HG02623 (cell line): ENCODE measurements at regions not wholly inside any gene's neighbourhood (a gene's known extent, or its start where the extent isn't known, plus 50 kb on each side); places are given as distances from the start of the nearest gene placed in this dataset.

Source experiments
- ATAC-seq: cut with Tn5 transposase; IDR thresholded peaks from one replicate; pipeline ENCODE4 v1.9.1; 2021; ENCODE audit warnings: moderate library complexity; ENCODE audit not compliant: unreplicated experiment

- ATAC-seq = no peak
These were observed 320.2 kb downstream of the CDC14C start for GRCh38 chr7:49244543-49244942.

GRCh38 chr7:49245062-49245461 lies 320.7 kb downstream of the CDC14C start:
- no peak for ATAC-seq

GRCh38 chr7:49247759-49248158 lies 323.4 kb downstream of the CDC14C start:
- no peak for ATAC-seq

- no peak for ATAC-seq
These were observed 330.7 kb downstream of the CDC14C start for GRCh38 chr7:49255054-49255453.

GRCh38 chr7:49260538-49260937 lies 336.2 kb downstream of the CDC14C start:
- ATAC-seq = no peak

GRCh38 chr7:49261928-49262327 lies 337.6 kb downstream of the CDC14C start:
- ATAC-seq = no peak

GRCh38 chr7:49264530-49264929 lies 340.2 kb downstream of the CDC14C start:
- ATAC-seq = no peak

- ATAC-seq = no peak
These were observed 349.6 kb downstream of the CDC14C start for GRCh38 chr7:49273897-49274296.

- ATAC-seq = no peak
These were observed 355.5 kb downstream of the CDC14C start for GRCh38 chr7:49279891-49280290.

GRCh38 chr7:49287653-49288052 lies 363.3 kb downstream of the CDC14C start:
- no peak for ATAC-seq

- ATAC-seq = no peak
These were observed 370.3 kb downstream of the CDC14C start for GRCh38 chr7:49294611-49295010.

GRCh38 chr7:49295146-49295545 lies 370.8 kb downstream of the CDC14C start:
- ATAC-seq = no peak

GRCh38 chr7:49297958-49298357 lies 373.6 kb downstream of the CDC14C start:
- ATAC-seq = no peak

- ATAC-seq = no peak
These were observed 384.4 kb downstream of the CDC14C start for GRCh38 chr7:49308787-49309186.

- no peak for ATAC-seq
These were observed 395.7 kb downstream of the CDC14C start for GRCh38 chr7:49320083-49320482.

- ATAC-seq = no peak
These were observed 397.5 kb downstream of the CDC14C start for GRCh38 chr7:49321843-49322242.

- no peak for ATAC-seq
These were observed 398.1 kb downstream of the CDC14C start for GRCh38 chr7:49322476-49322875.

GRCh38 chr7:49324040-49324439 lies 399.7 kb downstream of the CDC14C start:
- no peak for ATAC-seq

- ATAC-seq = no peak
These were observed 400.4 kb downstream of the CDC14C start for GRCh38 chr7:49324707-49325106.

GRCh38 chr7:49325571-49325970 lies 401.2 kb downstream of the CDC14C start:
- ATAC-seq = no peak

- no peak for ATAC-seq
These were observed 402.8 kb downstream of the CDC14C start for GRCh38 chr7:49327155-49327554.

- ATAC-seq = no peak
These were observed 409.0 kb downstream of the CDC14C start for GRCh38 chr7:49333180-49333881.

- ATAC-seq = no peak
These were observed 417.5 kb downstream of the CDC14C start for GRCh38 chr7:49341849-49342248.
